ENCODE measurements at regions not wholly inside any gene's neighbourhood (a gene's known extent, or its start where the extent isn't known, plus 50 kb on each side); places are given as distances from the start of the nearest gene placed in this dataset.

- TF ChIP-seq, protein P1, sequence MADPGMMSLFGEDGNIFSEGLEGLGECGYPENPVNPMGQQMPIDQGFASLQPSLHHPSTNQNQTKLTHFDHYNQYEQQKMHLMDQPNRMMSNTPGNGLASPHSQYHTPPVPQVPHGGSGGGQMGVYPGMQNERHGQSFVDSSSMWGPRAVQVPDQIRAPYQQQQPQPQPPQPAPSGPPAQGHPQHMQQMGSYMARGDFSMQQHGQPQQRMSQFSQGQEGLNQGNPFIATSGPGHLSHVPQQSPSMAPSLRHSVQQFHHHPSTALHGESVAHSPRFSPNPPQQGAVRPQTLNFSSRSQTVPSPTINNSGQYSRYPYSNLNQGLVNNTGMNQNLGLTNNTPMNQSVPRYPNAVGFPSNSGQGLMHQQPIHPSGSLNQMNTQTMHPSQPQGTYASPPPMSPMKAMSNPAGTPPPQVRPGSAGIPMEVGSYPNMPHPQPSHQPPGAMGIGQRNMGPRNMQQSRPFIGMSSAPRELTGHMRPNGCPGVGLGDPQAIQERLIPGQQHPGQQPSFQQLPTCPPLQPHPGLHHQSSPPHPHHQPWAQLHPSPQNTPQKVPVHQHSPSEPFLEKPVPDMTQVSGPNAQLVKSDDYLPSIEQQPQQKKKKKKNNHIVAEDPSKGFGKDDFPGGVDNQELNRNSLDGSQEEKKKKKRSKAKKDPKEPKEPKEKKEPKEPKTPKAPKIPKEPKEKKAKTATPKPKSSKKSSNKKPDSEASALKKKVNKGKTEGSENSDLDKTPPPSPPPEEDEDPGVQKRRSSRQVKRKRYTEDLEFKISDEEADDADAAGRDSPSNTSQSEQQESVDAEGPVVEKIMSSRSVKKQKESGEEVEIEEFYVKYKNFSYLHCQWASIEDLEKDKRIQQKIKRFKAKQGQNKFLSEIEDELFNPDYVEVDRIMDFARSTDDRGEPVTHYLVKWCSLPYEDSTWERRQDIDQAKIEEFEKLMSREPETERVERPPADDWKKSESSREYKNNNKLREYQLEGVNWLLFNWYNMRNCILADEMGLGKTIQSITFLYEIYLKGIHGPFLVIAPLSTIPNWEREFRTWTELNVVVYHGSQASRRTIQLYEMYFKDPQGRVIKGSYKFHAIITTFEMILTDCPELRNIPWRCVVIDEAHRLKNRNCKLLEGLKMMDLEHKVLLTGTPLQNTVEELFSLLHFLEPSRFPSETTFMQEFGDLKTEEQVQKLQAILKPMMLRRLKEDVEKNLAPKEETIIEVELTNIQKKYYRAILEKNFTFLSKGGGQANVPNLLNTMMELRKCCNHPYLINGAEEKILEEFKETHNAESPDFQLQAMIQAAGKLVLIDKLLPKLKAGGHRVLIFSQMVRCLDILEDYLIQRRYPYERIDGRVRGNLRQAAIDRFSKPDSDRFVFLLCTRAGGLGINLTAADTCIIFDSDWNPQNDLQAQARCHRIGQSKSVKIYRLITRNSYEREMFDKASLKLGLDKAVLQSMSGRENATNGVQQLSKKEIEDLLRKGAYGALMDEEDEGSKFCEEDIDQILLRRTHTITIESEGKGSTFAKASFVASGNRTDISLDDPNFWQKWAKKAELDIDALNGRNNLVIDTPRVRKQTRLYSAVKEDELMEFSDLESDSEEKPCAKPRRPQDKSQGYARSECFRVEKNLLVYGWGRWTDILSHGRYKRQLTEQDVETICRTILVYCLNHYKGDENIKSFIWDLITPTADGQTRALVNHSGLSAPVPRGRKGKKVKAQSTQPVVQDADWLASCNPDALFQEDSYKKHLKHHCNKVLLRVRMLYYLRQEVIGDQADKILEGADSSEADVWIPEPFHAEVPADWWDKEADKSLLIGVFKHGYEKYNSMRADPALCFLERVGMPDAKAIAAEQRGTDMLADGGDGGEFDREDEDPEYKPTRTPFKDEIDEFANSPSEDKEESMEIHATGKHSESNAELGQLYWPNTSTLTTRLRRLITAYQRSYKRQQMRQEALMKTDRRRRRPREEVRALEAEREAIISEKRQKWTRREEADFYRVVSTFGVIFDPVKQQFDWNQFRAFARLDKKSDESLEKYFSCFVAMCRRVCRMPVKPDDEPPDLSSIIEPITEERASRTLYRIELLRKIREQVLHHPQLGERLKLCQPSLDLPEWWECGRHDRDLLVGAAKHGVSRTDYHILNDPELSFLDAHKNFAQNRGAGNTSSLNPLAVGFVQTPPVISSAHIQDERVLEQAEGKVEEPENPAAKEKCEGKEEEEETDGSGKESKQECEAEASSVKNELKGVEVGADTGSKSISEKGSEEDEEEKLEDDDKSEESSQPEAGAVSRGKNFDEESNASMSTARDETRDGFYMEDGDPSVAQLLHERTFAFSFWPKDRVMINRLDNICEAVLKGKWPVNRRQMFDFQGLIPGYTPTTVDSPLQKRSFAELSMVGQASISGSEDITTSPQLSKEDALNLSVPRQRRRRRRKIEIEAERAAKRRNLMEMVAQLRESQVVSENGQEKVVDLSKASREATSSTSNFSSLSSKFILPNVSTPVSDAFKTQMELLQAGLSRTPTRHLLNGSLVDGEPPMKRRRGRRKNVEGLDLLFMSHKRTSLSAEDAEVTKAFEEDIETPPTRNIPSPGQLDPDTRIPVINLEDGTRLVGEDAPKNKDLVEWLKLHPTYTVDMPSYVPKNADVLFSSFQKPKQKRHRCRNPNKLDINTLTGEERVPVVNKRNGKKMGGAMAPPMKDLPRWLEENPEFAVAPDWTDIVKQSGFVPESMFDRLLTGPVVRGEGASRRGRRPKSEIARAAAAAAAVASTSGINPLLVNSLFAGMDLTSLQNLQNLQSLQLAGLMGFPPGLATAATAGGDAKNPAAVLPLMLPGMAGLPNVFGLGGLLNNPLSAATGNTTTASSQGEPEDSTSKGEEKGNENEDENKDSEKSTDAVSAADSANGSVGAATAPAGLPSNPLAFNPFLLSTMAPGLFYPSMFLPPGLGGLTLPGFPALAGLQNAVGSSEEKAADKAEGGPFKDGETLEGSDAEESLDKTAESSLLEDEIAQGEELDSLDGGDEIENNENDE (IDR thresholded peaks at IDR 0.05; ENCODE audit: insufficient replicate concordance, low read length): no peak
- TF ChIP-seq JUN (IDR thresholded peaks at IDR 0.05; ENCODE audit: low read depth, low read length): no peak
- TF ChIP-seq KDM1A (IDR thresholded peaks at IDR 0.05; ENCODE audit: borderline replicate concordance, low read length): no peak
- TF ChIP-seq SP4 (IDR thresholded peaks at IDR 0.05; ENCODE audit: low read length): no peak
- TF ChIP-seq EP300 (IDR thresholded peaks at IDR 0.05; ENCODE audit: borderline replicate concordance in 1 of 2, low read depth in 2 of 2, low read length in 2 of 2): no peak
- TF ChIP-seq SIRT6 (IDR thresholded peaks at IDR 0.05; ENCODE audit: low read length): no peak
- TF ChIP-seq, protein P2, sequence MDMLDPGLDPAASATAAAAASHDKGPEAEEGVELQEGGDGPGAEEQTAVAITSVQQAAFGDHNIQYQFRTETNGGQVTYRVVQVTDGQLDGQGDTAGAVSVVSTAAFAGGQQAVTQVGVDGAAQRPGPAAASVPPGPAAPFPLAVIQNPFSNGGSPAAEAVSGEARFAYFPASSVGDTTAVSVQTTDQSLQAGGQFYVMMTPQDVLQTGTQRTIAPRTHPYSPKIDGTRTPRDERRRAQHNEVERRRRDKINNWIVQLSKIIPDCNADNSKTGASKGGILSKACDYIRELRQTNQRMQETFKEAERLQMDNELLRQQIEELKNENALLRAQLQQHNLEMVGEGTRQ (IDR thresholded peaks at IDR 0.05; ENCODE audit: low read length): no peak
- TF ChIP-seq MAX (IDR thresholded peaks at IDR 0.05): no peak
- TF ChIP-seq PHF8 (conservative IDR thresholded peaks at IDR 0.05; ENCODE audit: low read depth, low read length): no peak
- TF ChIP-seq CHD2 (IDR thresholded peaks at IDR 0.05; ENCODE audit: low read length): no peak
- TF ChIP-seq TAF1 (IDR thresholded peaks at IDR 0.05; ENCODE audit: low read depth, low read length): no peak
These were observed 189.6 kb upstream of the PIK3C3 start (continued) for GRCh38 chr18:41765460-41765859.

Data from H1 (cell line).